ENCODE measurements at regions not wholly inside any gene's neighbourhood (a gene's known extent, or its start where the extent isn't known, plus 50 kb on each side); places are given as distances from the start of the nearest gene placed in this dataset.

DNA sequence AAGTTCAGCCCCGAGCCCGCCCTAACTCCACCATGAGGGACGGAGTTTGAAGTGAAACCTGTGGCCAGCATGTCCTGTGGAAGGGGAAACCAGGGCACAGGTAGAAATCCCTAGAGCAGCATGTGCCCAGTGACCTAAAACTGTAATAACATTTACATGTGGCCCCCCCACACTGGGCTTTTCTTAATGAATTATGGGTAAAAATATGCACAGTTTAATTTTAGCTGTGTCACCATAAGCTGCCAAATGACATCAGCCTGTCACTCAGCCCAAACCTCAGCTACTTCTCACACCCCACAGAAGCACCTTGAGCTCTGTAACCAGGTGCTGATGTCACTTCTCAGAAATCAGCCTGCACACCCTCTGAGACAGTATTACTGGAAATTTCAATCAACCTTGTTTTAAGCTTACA is 50.0 kb upstream of the SLC19A1 start:
- DNase-seq: peak; percentile 54

GRCh38 chr21:45592626-45593134 is 50.4 kb upstream of the SLC19A1 start:
- DNase-seq: no peak

GRCh38 chr21:45593162-45594022 is 50.1 kb upstream of the PCBP3 start:
- DNase-seq: no peak
